IMR-90 (cell line): ENCODE measurements at regions not wholly inside any gene's neighbourhood (a gene's known extent, or its start where the extent isn't known, plus 50 kb on each side); places are given as distances from the start of the nearest gene placed in this dataset.

Experiments
- ATAC-seq: fragments of 200-7000 bp; cut with Tn5 transposase; 2 replicates; pipeline ENCODE4 v1.9.1; 2020; ENCODE audit warnings: low read depth, mild to moderate bottlenecking, moderate library complexity
- BruUV-seq: library from RNA; stranded (reverse); fragments of 400-500 nt; replicated peaks from 2 replicates; lab custom pipeline; 2021; lab: Mats Ljungman, UMichigan
- CTCF ChIA-PET: fragments of 300-600 bp; formaldehyde crosslinking; extraction: SDS; loops from one replicate; lab custom pipeline; 2021; ENCODE audit warnings: antibody characterized with exemption; lab: Yijun Ruan, JAX
- POLR2A ChIA-PET: fragments of 300-600 bp; sonication (Branson Sonifier 250); formaldehyde crosslinking; loops from one replicate; lab custom pipeline; 2022; ENCODE audit warnings: antibody characterized with exemption; ENCODE audit not compliant: unreplicated experiment; lab: Charles Lee
- DNase-seq: peaks from one replicate; pipeline ENCODE4 v3.0.0; 2013
- H2AFZ ChIP-seq: replicated peaks from 2 replicates; pipeline ENCODE3; 2013; ENCODE audit warnings: low read length, mild to moderate bottlenecking; ENCODE audit not compliant: poor library complexity
- H2AK5ac ChIP-seq: 2 replicates; pipeline ENCODE4 v1.6.1; 2013; ENCODE audit warnings: low read depth, low read length, inconsistent platforms
- H2AK9ac ChIP-seq: replicated peaks from 2 replicates; pipeline ENCODE3; 2013; ENCODE audit warnings: mild to moderate bottlenecking, low read depth, low read length, moderate library complexity; ENCODE audit not compliant: poor library complexity
- H2BK120ac ChIP-seq: 2 replicates; pipeline ENCODE4 v1.6.1; 2013; ENCODE audit warnings: low read depth, low read length, inconsistent platforms
- H2BK15ac ChIP-seq: 3 replicates; pipeline ENCODE4 v1.6.1; 2013; ENCODE audit warnings: low read depth, low read length, inconsistent platforms
- H2BK20ac ChIP-seq: 2 replicates; pipeline ENCODE4 v1.6.1; 2013; ENCODE audit warnings: low read depth, mild to moderate bottlenecking, inconsistent platforms, low read length, moderate library complexity
- H2BK5ac ChIP-seq: 2 replicates; pipeline ENCODE4 v1.6.1; 2013; ENCODE audit warnings: mild to moderate bottlenecking, low read depth, low read length, inconsistent platforms; ENCODE audit not compliant: poor library complexity, severe bottlenecking
- H3K14ac ChIP-seq: replicated peaks from 2 replicates; pipeline ENCODE4 v1.6.1; 2013; ENCODE audit warnings: low read depth, low read length, inconsistent platforms
- H3K18ac ChIP-seq: 2 replicates; pipeline ENCODE4 v1.6.1; 2013; ENCODE audit warnings: low read depth, low read length, control low read depth
- H3K23ac ChIP-seq: 2 replicates; pipeline ENCODE4 v1.6.1; 2013; ENCODE audit warnings: low read depth, low read length, inconsistent platforms
- H3K27ac ChIP-seq: 2 replicates; pipeline ENCODE4 v1.5.1; 2013; ENCODE audit warnings: mild to moderate bottlenecking, control low read depth, low read length; ENCODE audit not compliant: insufficient read depth
- H3K27me3 ChIP-seq: 2 replicates; pipeline ENCODE4 v1.6.1; 2013; ENCODE audit warnings: low read length; ENCODE audit not compliant: control insufficient read depth, insufficient read depth
- H3K36me3 ChIP-seq: 2 replicates; pipeline ENCODE4 v1.6.1; 2013; ENCODE audit warnings: low read length, mixed read lengths; ENCODE audit not compliant: control insufficient read depth, insufficient read depth
- H3K4ac ChIP-seq: 2 replicates; pipeline ENCODE4 v1.6.1; 2013; ENCODE audit warnings: low read depth, low read length, inconsistent platforms
- H3K4me1 ChIP-seq: 2 replicates; pipeline ENCODE4 v1.6.1; 2013; ENCODE audit warnings: low read length, mixed read lengths; ENCODE audit not compliant: control insufficient read depth, insufficient read depth
- H3K4me2 ChIP-seq: 2 replicates; pipeline ENCODE4 v1.6.1; 2013; ENCODE audit warnings: low read depth, mild to moderate bottlenecking, control low read depth, low read length, moderate library complexity
- H3K4me3 ChIP-seq: 2 replicates; pipeline ENCODE4 v1.5.1; 2013; ENCODE audit warnings: low read depth, mild to moderate bottlenecking, control low read depth, low read length, moderate library complexity; ENCODE audit not compliant: insufficient read depth
- H3K56ac ChIP-seq: 2 replicates; pipeline ENCODE4 v1.6.1; 2013; ENCODE audit warnings: low read length, inconsistent platforms; ENCODE audit not compliant: insufficient read depth; ENCODE audit errors: extremely low read depth
- H3K79me1 ChIP-seq, 2 experiments: 2 replicates each; pipeline ENCODE4 v1.6.1; 2013; ENCODE audit warnings: low read length in 2 of 2, inconsistent platforms in 1 of 2, low read depth in 1 of 2
- H3K9ac ChIP-seq: 2 replicates; pipeline ENCODE4 v1.6.1; 2013; ENCODE audit warnings: low read depth, low read length, control low read depth
- H3K9me1 ChIP-seq: 2 replicates; pipeline ENCODE4 v1.6.1; 2013; ENCODE audit warnings: low read length, inconsistent platforms; ENCODE audit not compliant: insufficient read depth
- H3K9me3 ChIP-seq: 2 replicates; pipeline ENCODE4 v1.6.1; 2013; ENCODE audit warnings: low read length; ENCODE audit not compliant: control insufficient read depth, insufficient read depth
- H4K20me1 ChIP-seq: 2 replicates; pipeline ENCODE4 v1.6.1; 2013; ENCODE audit warnings: low read length, inconsistent platforms; ENCODE audit not compliant: insufficient read depth
- H4K5ac ChIP-seq: 2 replicates; pipeline ENCODE4 v1.6.1; 2013; ENCODE audit warnings: mild to moderate bottlenecking, low read depth, low read length, control low read depth
- H4K8ac ChIP-seq, 2 experiments: 2 replicates each; pipeline ENCODE4 v1.6.1; 2013; ENCODE audit warnings: low read depth in 2 of 2, low read length in 2 of 2, control low read depth in 1 of 2, inconsistent platforms in 1 of 2
- H4K91ac ChIP-seq: 2 replicates; pipeline ENCODE4 v1.6.1; 2013; ENCODE audit warnings: low read depth, low read length, inconsistent platforms; ENCODE audit not compliant: insufficient read depth
- CEBPB ChIP-seq: IDR thresholded peaks from 2 replicates; pipeline ENCODE4 v1.6.1; 2012; ENCODE audit warnings: low read depth, low read length, improper control_type of control experiment
- POLR2A ChIP-seq: IDR thresholded peaks from 2 replicates; pipeline ENCODE4 v1.6.1; 2012; ENCODE audit warnings: mild to moderate bottlenecking, low read depth, low read length
- WGBS, 2 experiments: methylation state at CpG; one replicate each; pipeline versions ENCODE4 v1.1.5 to v1.1.7; 2013; ENCODE audit warnings: missing lambda C conversion rate in 2 of 2; ENCODE audit not compliant: insufficient read length in 1 of 2; ENCODE audit errors: extremely low coverage in 2 of 2; 5-methylcytosine and 5-hydroxymethylcytosine counted together
- dilution Hi-C: fragments of 300-500 bp; cut with HindIII; formaldehyde crosslinking; loops from one replicate; pipeline ENCODE4 v1.14.3; 2018; ENCODE audit warnings: low sequenced_read_pairs; ENCODE audit not compliant: unreplicated experiment
- in situ Hi-C: fragments of 300-500 bp; cut with MboI; formaldehyde crosslinking; loops from 3 replicates; pipeline ENCODE4 v1.14.3; 2019; ENCODE audit warnings: low sequenced_read_pairs, inconsistent platforms, mixed read lengths
- intact Hi-C: fragments of 100-400 bp; cut with micrococcal nuclease; formaldehyde crosslinking; loops from 2 replicates; pipeline ENCODE4 v1.10.0; 2022

- Histone ChIP-seq H2BK120ac (no peak overlapping the region), H3K79me1 (no peaks in the 10 kb centered on the region), H2AK5ac (no peak overlapping the region), H3K56ac (no peak overlapping the region), H3K14ac (no peak overlapping the region), H3K9ac (no peak overlapping the region), H3K18ac (no peak overlapping the region), H3K4me1 (peaks cover 2% of the 10 kb centered on the region; the same call in 1 of the 2 replicates), H3K4me2 (no peak overlapping the region), H4K8ac (no peak overlapping the region), H2AK9ac (no peak overlapping the region), H2AFZ (no peak overlapping the region), H2BK15ac (no peak overlapping the region), H3K27me3 (peaks cover 2% of the 10 kb centered on the region), H3K9me1 (no peaks in the 10 kb centered on the region), H2BK20ac (no peak overlapping the region), H3K9me3 (no peaks in the 10 kb centered on the region), H3K36me3 (no peaks in the 10 kb centered on the region), H3K23ac (no peak overlapping the region), H3K4ac (no peak overlapping the region), H2BK5ac (no peak overlapping the region), H3K27ac (no peak overlapping the region), H4K5ac (no peak overlapping the region), H4K91ac (no peak overlapping the region), H4K20me1 (no peaks in the 10 kb centered on the region), H3K4me3 (no peak overlapping the region)
- intact Hi-C loops (no loop called here), in situ Hi-C loops (no loop called here), dilution Hi-C loops (no loop called here)
- CTCF ChIA-PET, result no interaction called here
- no CpG with 5 or more reads among the region's 4 CpGs for WGBS, 2 experiments
- ATAC-seq (no peak), DNase-seq (no peak)
- POLR2A ChIA-PET, result no interaction called here
- TF ChIP-seq POLR2A, result no peak
- TF ChIP-seq CEBPB, result no peak
- no TSS peak for BruUV-seq
These were observed 60.6 kb downstream of the SPRING1 start for GRCh38 chr12:116677202-116677661.
